Medulla oblongata (tissue), 1 donor: ENCODE measurements at regions not wholly inside any gene's neighbourhood (a gene's known extent, or its start where the extent isn't known, plus 50 kb on each side); places are given as distances from the start of the nearest gene placed in this dataset.
A peak's percentile ranks its signal among the peaks of the same experiment; 100 is the strongest.

Experiments
- DNase-seq: peaks from one replicate; pipeline ENCODE4 v3.0.0-alpha.2; 2015; ENCODE audit errors: extremely low spot score

DNA sequence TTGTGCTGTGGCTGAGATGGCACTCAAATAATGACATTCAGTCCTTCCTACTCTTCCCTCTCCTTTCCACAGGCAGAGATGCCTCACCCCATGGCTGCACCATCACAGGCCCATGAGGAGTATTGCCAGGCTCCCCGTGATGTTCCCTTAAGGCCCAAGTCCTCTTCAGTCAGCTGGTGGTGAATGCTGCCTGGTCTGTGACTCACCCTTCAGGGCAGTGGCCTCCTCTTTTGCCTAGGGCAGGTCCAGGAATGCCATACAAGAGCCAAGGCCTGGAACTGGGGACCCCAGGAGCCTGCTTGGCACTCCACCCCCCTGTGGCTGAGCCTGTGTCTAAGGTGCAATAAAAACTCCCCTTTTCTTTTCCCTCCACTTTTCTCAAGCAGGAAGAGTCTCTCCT is 144.2 kb upstream of the GEMIN8 start:
- no peak for DNase-seq

DNA sequence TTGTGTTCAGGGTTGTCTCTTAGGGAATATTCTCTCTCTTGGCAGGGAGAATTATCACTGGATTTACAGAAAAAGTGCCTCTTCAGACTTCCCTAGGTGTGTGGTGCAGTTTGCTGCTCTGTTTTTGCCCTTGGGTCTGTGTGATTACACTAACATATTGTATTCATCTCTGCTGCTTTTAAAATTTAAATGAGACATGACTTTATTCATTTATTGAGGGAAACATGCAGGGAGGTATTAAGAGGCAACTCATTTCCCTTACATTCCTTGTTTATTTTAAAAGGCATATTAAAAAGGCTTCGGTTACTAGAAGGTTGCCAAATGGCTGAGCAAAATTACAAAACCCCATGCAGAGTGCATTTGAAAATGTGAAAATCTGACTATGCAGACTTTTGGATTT is 135.1 kb upstream of the GEMIN8 start:
- DNase-seq, result no peak

DNA sequence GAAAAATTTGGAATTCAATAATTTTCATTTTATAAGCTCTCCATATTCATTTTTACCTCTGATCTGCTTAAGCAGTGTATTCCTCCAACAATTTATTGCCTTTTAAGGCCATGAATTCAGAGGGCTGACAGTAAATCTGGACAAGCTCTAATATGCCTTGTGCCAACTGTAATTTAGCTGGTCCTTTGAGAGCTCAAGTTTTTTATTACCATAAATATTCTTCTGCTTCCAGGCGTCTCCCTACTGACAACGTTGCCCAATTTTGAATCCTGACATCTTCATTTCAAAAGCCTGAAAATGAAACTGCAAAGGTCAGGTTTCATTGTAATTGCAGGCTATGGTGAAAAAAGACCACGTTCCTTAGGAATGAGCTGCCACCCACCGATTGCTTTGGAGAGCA is 95.8 kb upstream of the GEMIN8 start:
- no peak for DNase-seq

DNA sequence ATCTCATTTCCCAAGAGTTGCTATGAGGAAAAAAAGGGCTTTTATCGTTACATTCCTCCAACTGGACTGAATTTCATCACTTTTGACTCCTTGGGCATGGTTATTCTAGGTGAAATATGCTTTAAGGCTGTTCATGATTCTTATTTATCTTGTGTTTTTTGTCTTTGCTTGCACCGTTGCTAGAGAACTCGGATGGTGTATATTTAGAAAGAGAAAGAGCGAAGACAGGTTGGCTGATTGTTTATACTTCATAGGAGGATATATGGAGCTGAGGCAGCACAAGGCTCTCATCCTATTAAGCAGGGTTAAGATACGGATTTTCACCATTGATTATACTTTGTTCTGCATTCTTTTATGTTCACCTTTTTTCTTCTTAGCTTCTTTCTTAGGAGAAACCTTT is 94.9 kb upstream of the GEMIN8 start:
- DNase-seq, result no peak

DNA sequence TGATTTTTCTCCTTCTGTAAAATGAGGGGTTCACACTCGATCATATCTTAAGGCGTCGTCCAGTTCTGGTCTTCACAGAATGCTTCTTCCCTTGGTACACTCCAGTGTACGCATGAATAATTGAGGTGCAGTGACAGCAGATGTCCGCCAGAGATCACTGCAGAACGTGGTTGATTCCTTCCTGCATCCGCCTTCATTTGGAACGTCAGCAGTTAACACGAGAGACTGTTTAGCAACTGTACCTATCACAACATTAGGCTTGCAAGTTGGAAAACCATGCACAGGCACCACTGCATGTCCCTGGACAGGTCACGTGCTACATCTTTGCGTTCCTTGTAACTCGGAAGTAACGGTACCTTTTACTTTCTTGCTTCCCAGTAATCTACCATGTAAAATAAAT is 66.0 kb upstream of the GEMIN8 start:
- peak; percentile 22 for DNase-seq

DNA sequence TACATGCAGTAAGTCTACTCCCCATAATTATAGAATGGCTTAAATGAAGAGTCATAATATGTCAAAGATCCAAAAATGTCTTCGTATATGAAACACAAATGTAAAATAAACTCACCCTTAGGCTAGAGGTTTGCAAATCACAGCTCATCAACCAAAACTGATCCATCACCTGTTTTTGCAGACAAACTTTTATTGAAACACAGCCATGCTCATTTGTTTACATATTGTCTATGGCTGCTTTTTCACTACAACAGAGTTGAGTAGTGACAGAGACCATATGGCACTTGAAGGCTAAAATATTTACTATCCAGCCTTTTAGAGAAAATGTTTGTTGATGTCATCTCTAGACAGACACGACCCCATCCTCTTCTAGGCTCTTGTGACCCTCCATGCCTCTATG is 64.5 kb upstream of the GEMIN8 start:
- DNase-seq, result no peak

DNA sequence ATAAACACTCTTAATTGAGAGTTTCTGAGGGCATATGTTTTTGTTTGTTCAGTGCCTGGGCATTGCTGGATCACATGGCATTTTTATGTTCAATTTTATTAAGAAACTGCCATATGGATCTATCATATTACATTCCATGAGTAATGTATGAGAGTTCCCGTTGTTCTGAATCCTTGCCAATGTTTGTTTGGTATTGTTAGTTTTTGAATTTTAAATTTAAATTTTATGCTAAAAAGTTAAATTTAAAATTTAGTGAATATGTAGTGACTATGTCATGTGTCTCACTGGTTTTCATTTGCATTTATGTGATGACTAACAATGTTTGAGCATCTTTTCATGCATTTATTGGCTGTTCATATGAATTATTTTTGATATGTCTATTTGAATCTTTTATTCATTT is 54.8 kb upstream of the GEMIN8 start:
- no peak for DNase-seq

DNA sequence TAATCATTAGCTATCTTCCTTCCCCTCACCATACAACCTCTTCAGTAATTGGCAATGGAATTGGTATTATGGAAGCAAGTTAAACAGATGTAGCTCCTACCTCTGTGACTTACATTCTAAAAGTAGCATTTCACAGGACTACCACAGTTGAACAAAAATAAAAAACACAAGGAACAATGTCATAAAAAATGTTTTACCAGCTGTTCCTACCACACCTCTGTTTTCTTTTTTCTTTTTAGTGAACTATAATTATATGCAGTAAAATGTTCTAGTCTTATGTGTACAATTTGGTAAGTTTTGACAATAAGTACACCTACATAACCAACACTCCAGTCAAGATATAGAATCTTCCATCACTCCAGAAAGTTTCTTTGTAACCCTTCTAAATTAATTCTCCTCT is 54.1 kb upstream of the GEMIN8 start:
- no peak for DNase-seq

DNA sequence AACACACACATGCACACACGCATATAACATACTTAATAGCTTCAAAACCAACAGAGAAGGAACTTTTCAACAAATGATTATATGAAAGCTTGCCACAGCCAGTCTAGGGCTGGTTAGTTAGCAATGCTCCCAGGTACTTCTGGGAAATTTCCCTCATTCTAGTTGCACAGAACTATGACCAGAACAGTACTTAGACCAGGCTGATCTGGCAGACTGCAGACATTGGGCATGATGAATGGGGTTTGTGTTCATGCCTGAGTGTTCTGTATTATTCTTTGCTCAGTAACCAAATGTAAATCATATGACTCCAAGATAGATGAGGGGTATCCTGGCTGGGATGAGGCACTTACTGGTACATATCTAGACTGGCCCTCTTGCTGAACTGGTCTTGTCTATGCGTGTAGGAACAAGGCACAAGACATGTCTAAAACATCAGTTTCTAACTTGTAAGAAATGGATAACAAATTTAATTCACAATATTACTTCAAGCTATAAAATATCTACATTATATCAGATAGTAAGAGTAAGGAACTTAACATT is 50.3 kb upstream of the GEMIN8 start:
- no peak for DNase-seq
